Upper lobe of right lung (tissue), 1 donor: ENCODE measurements at regions not wholly inside any gene's neighbourhood (a gene's known extent, or its start where the extent isn't known, plus 50 kb on each side); places are given as distances from the start of the nearest gene placed in this dataset.
A peak's percentile ranks its signal among the peaks of the same experiment; 100 is the strongest.

ENCODE experiments used
- ATAC-seq: fragments of 200-7000 bp; cut with Tn5 transposase; one replicate; pipeline ENCODE4 v1.9.1; 2020; ENCODE audit warnings: mild to moderate bottlenecking, moderate library complexity
- DNase-seq: peaks from one replicate; pipeline ENCODE4 v3.0.0-alpha.2; 2020
- H3K27ac ChIP-seq: fragments of 200-600 bp; one replicate; pipeline ENCODE4 v1.8.0; 2022
- H3K27me3 ChIP-seq: fragments of 200-600 bp; one replicate; pipeline ENCODE4 v1.8.0; 2022; ENCODE audit warnings: mild to moderate bottlenecking
- H3K36me3 ChIP-seq: fragments of 200-600 bp; one replicate; pipeline ENCODE4 v1.8.0; 2022
- H3K4me1 ChIP-seq: fragments of 200-600 bp; one replicate; pipeline ENCODE4 v1.8.0; 2022
- H3K4me3 ChIP-seq: fragments of 200-600 bp; one replicate; pipeline ENCODE4 v1.8.0; 2022; ENCODE audit warnings: mild to moderate bottlenecking
- H3K9me3 ChIP-seq: fragments of 200-600 bp; one replicate; pipeline ENCODE4 v1.8.0; 2022
- CTCF ChIP-seq: fragments of 200-600 bp; IDR thresholded peaks from one replicate; pipeline ENCODE4 v1.8.0; 2022; ENCODE audit warnings: antibody characterized with exemption
- intact Hi-C: fragments of 100-400 bp; cut with DNase I; formaldehyde crosslinking; loops from one replicate; pipeline ENCODE4 v1.11.0; 2022
- donor health status: DM: no; HTN: yes; CAD: no; lungs with severe emphysema.

GRCh38 chr2:223528036-223528435, 74.1 kb downstream of the SCG2 start:
- intact Hi-C loops, result no loop called here
- no peaks in the 10 kb centered on the region for H3K36me3 ChIP-seq
- no peaks in the 10 kb centered on the region for H3K9me3 ChIP-seq
- ATAC-seq (no peak), DNase-seq (no peak)
- H3K4me3 ChIP-seq, result no peak overlapping the region
- no peak overlapping the region for H3K27ac ChIP-seq
- H3K4me1 ChIP-seq, result no peaks in the 10 kb centered on the region
- no peaks in the 10 kb centered on the region for H3K27me3 ChIP-seq
- no peak for TF ChIP-seq CTCF

GRCh38 chr2:223529696-223530095, 72.5 kb downstream of the SCG2 start:
- intact Hi-C loops, result no loop called here
- no peaks in the 10 kb centered on the region for H3K9me3 ChIP-seq
- TF ChIP-seq CTCF, result no peak
- H3K4me3 ChIP-seq, result no peak overlapping the region
- no peaks in the 10 kb centered on the region for H3K27me3 ChIP-seq
- no peaks in the 10 kb centered on the region for H3K36me3 ChIP-seq
- no peak overlapping the region for H3K27ac ChIP-seq
- ATAC-seq (no peak), DNase-seq (no peak)
- H3K4me1 ChIP-seq, result no peaks in the 10 kb centered on the region

GRCh38 chr2:223530811-223531210, 71.3 kb downstream of the SCG2 start:
- TF ChIP-seq CTCF, result no peak
- Histone ChIP-seq H3K4me3 (no peak overlapping the region), H3K27ac (no peak overlapping the region), H3K36me3 (no peaks in the 10 kb centered on the region), H3K9me3 (no peaks in the 10 kb centered on the region), H3K4me1 (no peaks in the 10 kb centered on the region), H3K27me3 (no peaks in the 10 kb centered on the region)
- intact Hi-C loops, result no loop called here
- no peak for DNase-seq
- ATAC-seq, result no peak

GRCh38 chr2:223532161-223532560, 70.0 kb downstream of the SCG2 start:
- H3K4me1 ChIP-seq, result no peaks in the 10 kb centered on the region
- no peaks in the 10 kb centered on the region for H3K36me3 ChIP-seq
- H3K27ac ChIP-seq, result no peak overlapping the region
- H3K9me3 ChIP-seq, result no peaks in the 10 kb centered on the region
- no peak for TF ChIP-seq CTCF
- no peak for DNase-seq
- no peak overlapping the region for H3K4me3 ChIP-seq
- no peaks in the 10 kb centered on the region for H3K27me3 ChIP-seq
- intact Hi-C loops, result no loop called here
- no peak for ATAC-seq

- H3K4me3 ChIP-seq, result no peak overlapping the region
- no peaks in the 10 kb centered on the region for H3K27me3 ChIP-seq
- no peak for TF ChIP-seq CTCF
- intact Hi-C loops, result no loop called here
- peak; percentile 71 for ATAC-seq
- no peak for DNase-seq
- no peak overlapping the region for H3K27ac ChIP-seq
- no peaks in the 10 kb centered on the region for H3K9me3 ChIP-seq
- H3K36me3 ChIP-seq, result no peaks in the 10 kb centered on the region
- no peaks in the 10 kb centered on the region for H3K4me1 ChIP-seq
Measured at GRCh38 chr2:223532712-223533111, 69.4 kb downstream of the SCG2 start.

GRCh38 chr2:223536546-223536945, 65.6 kb downstream of the SCG2 start:
- H3K9me3 ChIP-seq, result no peaks in the 10 kb centered on the region
- intact Hi-C loops, result no loop called here
- no peak overlapping the region for H3K4me3 ChIP-seq
- ATAC-seq, result no peak
- no peak overlapping the region for H3K27ac ChIP-seq
- DNase-seq, result no peak
- H3K27me3 ChIP-seq, result no peaks in the 10 kb centered on the region
- H3K4me1 ChIP-seq, result no peaks in the 10 kb centered on the region
- no peak for TF ChIP-seq CTCF
- no peaks in the 10 kb centered on the region for H3K36me3 ChIP-seq
